GM18907 (cell line): ENCODE measurements at regions not wholly inside any gene's neighbourhood (a gene's known extent, or its start where the extent isn't known, plus 50 kb on each side); places are given as distances from the start of the nearest gene placed in this dataset.

ENCODE experiments used
- ATAC-seq: cut with Tn5 transposase; IDR thresholded peaks from one replicate; pipeline ENCODE4 v1.9.1; 2021; ENCODE audit warnings: mild to moderate bottlenecking, moderate library complexity; ENCODE audit not compliant: unreplicated experiment

DNA sequence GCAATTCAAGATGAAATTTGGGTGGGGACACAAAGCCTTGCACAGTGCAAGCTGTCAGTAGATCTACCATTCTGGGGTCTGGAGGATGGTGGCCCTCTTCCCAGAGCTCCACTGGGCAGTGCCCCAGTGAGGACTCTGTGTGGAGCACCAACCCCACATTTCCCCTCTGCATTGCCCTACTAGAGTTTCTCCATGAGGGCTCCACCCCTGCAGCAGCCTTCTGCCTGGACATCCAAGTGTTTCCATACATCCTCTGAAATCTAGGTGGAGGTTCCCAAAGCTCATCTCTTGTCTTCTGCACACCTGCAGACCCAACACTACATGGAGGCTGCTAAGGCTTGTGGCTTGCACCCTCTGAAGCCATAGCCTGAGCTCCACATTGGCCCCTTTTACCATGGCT, 402.3 kb downstream of the RAB28 start:
- no peak for ATAC-seq

DNA sequence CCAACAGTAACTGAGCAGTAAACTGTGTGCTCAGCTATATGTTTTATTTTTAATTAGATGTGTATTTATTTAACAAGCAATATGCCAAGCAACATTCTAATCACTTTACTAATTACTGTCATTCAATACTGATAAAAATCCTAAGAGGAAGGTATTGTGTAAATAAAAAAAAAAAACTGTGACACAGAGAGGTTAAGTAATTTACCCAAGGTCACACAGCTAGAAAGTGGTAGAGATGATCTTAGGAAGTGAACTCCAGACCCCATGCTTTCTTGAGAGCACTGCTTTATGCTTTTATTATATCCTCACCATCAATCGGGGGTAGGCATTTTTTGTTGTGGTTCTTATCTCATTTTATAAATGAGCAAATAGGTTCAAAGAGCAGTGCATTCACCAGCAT, 417.1 kb downstream of the RAB28 start:
- ATAC-seq: no peak

DNA sequence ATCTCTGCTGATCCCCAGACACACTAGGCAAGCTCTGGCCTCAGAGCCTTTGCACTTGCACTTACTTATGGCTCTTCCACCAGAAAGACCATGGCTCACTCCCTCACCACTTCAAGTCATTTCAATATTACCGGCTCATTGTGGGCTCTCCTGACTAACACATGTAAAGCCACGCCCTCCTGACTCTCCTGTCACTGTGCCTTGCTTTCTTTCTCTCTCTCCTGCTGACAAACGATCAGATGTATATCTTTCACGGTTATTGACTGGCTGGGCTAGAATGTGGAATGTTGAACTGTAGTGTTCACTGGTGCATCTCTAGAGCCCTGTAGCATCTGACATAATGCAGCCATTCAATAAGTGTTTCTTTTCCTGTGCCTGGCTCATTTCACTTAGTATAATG, 425.1 kb downstream of the RAB28 start:
- no peak for ATAC-seq

DNA sequence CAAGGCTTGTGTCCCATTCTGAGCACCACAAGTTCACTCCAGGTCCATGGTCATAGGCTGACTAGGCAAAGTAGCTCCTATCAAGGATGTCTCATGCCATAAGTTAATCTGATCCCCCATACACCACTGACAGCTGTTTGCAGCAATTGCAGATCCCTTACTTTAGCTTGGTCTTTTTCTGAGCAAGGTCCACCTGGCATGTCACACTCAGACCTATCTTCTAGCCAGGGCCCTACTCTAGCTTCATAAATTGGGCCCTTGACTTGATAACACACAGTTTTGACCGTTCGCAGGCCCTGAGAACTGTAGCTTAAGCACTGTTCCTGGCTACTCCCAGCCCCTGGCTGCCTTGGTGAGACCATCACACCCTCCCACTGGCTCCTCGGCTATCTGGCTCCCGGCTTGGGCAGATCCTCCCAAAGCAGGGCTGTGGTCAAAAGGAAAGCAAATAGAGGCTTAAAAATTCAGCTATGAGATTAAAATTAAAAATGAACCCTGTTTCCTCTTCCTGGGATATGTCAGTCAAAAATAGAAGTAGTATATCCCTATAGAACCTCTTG, 427.4 kb downstream of the RAB28 start:
- ATAC-seq: no peak

DNA sequence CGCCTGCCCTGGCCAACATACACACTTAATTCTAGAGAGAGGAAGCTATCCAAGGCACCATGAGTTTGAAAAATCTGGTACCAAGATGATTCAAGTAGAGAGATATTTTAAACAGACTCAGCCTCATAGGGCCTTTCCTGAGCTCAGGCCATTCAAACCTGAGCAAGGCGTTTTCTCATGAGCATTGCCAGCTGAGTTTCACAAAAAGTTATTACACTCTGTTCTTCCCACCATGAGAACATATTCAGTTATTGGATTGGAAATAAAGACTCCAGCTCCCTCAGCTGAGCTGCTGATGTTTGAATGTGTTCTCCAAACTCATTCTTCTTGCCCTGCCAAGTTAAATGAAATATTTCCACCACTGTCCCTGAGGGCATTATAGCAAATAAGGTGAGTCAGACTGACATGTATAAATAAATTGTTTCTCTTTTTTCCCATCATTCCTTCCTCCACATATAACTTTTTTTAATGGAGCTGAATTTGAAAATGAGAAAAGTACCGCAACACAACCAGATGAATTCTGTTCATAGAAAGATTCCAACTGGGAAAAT, 429.6 kb downstream of the RAB28 start:
- no peak for ATAC-seq

DNA sequence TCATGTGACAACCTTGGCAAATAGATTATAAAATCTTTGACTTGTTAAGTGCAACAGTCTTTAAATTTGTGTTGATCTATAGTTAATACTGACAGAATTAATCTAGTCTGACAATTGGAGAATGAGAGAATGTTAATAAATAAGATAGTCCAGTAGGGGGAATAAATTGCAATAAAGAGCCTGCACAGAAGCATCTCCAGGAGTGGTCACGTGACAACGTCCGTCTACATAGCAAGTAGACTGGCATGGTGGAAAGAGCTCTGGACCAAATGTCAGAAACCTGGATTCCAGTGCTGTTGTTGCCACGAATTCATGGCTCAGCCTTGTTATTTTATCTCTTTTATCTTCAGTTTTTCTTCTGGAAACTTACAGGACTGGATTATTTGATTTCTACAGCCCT, 436.5 kb downstream of the RAB28 start:
- ATAC-seq: no peak

DNA sequence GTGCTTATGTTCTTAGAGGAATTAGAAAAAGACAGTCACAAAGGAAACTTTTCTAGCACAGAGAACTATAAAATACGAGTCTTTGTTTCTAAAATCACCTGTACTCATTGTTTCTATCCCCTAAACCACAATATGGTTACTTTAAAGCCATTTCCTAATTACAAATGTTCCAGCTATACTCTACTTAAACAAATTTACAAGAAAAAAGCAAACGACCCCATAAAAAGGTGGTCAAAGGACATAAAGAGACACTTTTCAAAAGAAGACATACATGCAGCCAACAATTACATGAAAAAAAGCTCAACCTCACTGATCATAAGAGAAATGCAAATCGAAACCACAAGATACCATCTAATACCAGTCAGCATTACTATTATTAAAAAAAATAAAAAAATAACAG, 447.3 kb downstream of the RAB28 start:
- ATAC-seq: no peak

DNA sequence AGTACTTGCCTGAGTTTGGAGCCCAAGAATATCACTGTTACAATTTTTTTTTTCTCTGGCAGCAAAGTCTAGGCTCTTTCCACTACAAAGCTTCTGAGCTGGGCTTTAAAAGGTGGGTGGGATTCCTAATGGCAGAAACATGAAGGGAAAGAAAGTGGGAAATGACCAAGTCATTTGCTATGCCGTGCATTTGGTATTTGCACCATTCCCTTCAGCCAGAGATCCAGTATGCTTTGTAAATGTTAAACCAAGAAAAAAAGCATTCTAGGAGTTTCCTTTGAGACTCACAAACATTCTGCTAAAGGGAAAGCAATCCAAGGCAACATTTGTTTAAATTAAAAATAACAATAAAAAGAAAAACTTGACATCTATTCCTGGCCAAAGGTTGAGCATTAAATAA, 451.2 kb downstream of the RAB28 start:
- no peak for ATAC-seq

DNA sequence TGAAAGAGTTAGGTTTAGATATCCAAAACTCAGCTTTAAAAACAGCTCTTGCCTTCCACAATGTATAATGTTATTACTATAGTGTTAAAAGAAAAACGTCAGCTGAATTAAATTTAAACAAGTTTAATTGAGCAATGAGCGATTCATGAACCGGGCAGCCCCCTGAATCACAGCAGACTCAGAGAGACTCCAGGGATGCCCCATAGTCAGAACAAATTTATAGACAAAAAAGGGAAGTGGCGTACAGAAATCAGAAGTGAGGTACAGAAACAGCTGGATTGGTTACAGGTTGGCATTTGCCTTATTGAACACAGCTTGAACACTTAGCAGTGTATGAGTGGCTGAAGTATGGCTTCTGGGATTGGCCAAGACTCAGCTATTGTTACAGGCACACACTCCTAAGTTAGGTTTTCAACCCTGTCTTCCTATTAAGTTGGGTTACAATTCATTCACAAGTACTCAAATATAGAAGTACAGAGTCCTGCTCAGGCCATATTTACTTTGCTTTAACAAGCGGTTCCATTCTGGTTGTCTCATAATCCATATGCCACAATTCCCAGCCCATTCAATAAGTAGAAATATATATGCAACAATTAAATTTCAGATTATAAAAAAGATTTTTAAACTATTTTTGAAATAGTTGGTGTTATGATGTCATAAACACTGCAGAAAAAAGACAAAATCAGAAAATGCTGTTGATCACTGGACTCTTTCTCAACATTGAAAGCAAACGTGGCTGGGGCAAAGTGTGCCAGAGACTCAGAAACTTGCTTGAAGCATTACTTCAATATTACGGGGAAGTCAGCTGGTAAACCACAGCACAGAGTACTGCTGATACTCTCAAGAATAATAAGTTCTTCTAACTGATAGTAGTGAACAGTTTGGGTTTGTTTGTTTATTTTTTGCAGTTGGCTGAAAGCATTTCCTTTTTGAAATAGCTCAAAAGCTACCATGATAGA, 459.7 kb downstream of the RAB28 start:
- ATAC-seq: no peak

DNA sequence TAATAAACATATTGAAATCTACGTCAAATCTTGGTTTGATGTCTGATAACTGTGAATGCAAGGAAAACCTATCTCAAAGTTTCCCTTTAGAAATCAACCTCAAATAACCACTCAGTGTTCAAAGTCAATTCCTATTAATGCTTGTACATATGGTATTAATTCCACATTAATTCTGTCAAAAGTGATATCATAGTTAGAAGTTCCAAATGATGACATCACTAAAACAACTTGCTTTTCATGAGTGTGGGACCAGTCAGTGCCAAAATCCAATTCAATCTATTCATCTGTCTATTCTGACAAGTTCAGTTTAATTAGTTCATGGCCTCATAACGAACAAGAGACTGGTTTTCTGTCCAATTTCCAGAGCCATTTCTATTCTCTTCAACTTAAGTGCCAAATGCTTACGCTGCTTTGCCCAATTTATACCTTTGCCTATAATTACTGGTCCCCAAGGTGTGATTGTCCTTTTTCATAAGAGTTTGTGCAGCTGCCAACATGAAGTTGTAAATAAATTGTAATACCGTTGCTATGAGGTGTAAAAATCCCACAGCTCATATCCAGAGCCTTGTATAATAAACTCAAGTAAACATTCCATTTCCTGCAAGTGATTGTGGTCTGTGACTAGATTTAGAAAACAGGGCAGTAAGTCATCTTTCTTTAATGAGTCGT, 476.2 kb downstream of the RAB28 start:
- ATAC-seq: no peak

DNA sequence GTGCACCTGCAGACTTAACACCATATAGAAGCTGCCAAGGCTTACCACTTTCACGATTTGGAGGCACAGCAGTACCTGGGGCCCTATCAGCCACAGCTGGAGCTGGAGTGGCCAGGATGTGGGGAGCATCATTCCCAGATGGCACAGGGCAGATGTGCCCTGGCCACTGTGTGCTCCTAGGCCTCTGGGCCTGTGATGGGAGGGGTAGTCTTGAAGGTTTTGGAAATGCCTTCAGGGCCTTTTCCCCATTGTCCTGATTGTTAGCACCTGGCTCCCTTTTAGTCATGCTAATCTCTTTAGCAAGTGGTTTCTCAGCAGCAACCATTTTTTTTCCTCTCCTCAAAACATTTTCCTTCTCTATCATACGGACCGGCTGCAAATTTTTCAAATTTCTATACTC, 490.2 kb downstream of the RAB28 start:
- ATAC-seq: no peak

DNA sequence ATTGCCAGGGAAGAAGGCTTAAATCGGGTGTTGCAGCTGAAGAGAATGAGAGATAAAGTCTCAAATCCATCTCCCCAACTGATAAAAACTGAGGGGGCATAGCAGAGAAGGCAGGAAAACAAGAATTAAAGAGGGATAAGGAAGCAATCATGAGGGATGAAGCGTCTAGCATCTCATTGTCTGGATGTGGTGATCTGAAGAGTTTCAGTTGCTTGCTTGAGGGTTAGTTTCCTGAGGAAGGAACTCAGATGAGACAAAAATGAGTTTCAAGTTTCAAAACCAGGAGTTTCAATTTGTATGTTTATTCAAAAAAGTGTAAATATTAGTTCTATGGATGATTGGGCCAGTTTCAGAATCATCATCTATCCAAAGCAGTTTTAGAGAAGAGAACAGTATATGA, 496.9 kb downstream of the RAB28 start:
- no peak for ATAC-seq

DNA sequence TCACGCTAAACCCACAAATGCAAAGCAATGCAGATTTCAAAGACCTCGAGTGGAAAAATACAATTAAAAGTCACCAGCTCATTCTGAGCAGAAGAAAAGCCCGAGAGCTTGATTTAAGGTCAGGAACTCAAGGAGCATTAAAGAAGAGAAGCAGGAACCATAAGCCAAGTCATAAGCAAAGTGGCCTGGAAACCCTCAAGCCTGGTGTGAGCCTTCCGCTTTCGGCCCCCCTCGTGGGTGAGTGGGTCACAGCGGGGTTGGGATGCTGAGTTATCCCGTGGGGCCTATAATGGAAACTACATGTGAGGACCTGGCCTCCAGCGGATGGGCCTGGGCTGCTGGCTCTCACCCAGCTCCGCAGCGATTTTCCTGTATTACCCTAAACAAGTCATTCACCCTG, 504.3 kb downstream of the RAB28 start:
- ATAC-seq: no peak

DNA sequence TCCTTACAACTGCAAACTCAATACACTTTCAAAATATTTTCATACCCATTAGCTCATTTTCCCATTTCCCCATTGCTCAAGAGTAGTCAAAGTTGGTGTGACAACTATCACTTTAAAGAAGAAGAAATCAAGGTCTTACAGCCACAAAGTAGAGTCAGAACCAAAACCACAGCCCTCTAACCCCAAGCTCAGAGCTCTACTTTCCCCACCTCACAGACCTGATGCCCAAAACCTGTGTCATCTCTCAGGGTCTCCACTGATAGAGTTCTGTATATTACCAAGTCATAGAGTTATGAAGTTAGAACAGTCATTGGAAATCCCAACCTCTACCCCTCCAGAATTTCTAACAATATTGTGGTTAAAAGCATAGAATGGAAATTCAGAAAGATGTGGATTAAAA, 505.8 kb downstream of the RAB28 start:
- ATAC-seq: no peak

DNA sequence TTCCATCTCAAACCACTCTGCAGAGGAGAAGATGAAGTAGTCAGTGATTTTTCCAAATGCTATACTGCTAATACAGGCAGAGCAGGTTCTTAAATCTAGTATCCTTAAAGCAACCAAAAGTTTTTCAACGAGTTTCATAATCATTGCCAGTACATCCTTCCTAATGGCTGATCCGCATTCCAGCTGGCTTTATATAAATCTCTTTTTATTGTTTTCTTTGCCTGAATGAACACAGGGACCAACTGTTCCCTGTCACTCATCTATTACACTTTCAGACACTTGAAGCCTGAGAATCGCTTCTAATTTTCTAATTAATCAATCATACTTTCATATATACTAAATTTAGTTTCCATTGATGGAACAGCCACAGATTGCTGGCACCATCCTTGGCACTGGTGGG, 508.6 kb downstream of the RAB28 start:
- no peak for ATAC-seq

DNA sequence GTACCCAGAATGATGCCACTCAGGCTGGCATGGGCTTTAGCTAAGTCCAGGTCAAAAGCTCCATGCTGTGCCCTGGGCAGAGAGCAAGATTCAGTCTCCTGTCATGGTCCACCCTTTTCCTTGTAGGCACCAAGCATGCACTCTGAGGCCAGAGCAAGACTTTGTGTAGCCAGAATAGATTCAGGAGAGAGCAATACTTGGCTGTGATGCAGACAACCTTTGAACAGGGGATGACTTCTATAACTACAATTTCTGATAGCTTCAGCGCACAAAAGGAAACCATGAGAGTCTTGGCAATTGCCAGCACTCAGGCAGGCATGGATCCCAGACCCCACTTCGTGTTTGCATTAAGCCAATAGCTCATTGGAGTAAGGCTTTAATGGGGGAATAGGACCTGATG, 510.6 kb downstream of the RAB28 start:
- no peak for ATAC-seq

DNA sequence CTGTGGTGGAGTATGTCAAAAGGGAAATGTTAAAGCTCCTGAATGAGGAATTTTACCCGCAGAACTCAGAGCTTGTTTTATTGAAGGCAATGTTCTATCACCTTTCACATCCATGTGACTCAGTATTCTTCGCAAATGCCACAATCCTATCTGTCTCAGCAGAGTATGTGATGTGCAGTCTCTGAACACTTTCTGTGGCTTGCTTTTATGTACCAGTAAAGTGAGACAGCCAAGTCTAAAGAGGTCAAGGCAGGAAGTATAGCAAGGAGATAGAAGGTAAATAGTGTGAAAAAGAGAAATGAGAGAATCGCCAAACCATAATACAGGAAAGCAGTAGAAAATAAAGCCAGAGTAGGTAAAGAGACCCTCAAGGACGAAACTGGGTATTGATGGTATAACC, 515.8 kb downstream of the RAB28 start:
- no peak for ATAC-seq

DNA sequence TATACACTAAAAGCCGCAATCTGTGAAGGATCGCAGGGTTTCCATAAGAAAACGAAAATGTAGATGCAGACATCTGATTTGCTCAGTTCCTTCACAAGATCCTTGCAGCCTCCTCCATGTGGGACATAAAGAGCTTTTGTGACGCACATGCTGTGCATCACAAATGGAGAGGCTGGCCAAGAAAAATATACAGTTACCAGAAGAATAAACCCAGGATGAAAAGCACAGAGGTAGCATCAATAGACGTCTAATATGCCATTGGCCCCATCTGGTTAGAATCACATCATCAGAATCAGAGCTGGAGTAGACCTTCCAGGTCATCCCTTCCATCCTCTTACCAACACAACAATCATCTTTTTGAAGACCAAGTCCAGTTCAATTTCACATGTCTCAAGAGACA, 517.4 kb downstream of the RAB28 start:
- ATAC-seq: no peak

DNA sequence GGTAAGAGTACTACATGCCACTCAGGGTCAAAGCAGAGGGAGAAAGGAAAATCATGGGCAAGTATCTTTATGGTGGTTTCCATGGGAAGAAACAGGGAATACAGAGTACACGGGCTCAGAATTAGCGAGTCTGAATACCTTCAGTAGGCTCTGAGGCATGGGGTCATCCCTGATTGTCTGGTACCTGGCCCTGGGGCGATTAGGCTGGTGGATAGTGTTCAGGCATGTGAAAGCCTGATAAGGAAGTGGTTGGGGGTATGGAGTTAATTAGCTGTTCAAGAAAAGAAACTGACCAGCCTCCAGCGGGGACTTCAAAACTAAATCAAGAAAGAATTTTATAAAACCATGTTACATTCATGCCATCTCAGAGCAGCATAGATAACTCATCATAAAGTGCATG, 518.8 kb downstream of the RAB28 start:
- ATAC-seq: no peak

DNA sequence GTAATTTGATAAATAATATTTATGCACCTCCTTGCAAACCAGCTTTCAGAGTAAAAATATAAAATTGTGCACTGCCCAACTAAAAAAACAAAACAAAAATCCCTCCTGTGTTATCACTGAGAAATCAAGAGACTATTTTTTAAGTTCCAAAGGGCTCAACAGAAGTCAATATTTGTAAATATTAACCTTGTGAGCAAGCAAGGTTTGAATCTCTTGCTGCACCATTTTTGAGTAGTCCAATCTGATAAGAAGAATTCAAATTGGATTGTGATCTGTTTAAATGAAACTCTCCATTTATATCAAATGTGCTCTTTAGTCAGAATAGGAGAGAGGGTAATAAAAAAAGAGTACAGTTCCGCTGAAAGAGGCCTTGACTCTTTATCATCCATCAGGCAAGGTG, 520.2 kb downstream of the RAB28 start:
- no peak for ATAC-seq

DNA sequence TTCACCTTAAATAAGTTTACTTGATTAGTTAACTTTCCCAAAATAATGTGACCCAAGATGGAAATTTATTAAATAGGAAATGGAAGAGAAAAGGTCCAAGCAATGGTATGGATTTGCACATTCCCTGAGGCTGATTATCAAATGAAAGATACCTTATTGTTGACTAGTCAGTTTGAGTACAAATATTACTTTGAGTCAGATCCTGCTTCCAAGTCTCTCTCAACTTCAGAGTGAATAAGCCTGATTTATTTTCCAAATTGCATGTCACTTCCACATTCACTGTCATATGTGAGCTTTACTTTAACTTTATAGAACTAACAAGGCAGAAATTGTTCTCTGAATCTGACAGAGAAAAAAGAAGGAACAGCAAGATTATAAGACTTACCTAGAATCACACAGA, 520.8 kb downstream of the RAB28 start:
- ATAC-seq: no peak

DNA sequence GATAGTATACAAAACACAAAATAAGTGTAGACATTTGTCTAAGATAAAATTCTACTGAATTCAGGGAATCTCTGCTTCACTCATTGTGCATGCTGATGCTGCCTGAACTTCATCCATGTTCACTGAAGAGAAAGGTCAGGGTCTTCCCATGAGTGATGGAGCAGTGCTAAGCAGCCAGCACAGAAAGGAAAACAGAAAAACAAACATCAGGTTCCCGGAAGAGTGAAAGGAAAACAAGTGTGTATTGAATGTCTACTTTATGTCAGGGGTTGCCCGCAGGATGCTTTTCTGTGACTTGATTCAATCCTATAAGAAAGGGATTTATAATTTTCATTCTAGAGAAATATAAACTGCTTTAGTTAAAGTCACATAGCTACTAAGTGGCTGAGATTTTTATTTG, 522.4 kb downstream of the RAB28 start:
- ATAC-seq: no peak
